GM18858 (cell line): ENCODE measurements at regions not wholly inside any gene's neighbourhood (a gene's known extent, or its start where the extent isn't known, plus 50 kb on each side); places are given as distances from the start of the nearest gene placed in this dataset.

ENCODE experiments used
- ATAC-seq: cut with Tn5 transposase; IDR thresholded peaks from one replicate; pipeline ENCODE4 v1.9.1; 2021; ENCODE audit not compliant: unreplicated experiment

- no peak for ATAC-seq
Observed at GRCh38 chr22:34303656-34304055, 383.4 kb upstream of the LARGE1 start.

DNA sequence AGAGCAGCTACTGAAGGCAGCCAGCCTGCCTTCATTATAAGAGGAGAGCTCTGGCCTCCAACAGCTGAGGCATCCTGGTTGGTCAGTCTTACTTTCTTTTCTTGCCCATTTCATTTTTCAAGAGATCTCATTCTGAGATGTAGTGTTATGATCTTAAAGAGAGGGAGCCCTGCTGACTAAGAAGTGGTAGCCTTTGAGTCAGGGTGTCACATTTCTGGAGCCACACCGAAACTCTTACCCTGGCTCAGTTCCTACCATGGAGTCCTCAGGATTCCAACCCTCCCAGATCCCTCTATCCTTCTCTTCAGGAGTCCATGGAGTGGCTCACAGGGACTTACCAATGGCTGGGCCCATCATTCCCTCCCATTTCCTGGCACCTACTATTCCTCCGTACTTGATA, 386.1 kb upstream of the LARGE1 start:
- ATAC-seq = no peak

DNA sequence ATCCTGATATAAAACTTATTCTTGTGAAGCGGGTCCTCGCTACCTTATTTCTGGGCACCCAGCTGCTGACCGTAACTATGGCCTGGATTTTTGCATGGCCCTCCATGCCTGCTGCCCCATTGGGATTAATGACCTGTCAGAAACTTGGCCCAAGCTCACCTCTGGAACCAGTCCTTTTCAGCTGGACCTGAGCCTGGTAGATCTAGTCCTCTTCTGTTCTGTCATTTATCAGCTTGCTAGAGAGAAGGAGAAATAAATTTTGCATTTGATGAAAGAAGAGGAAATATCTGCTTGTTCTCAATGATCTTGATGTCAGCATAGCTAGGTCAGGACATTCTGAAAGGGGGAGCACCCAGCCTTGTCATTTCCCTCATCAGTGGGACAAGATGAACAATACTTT, 387.8 kb upstream of the LARGE1 start:
- ATAC-seq = no peak

GRCh38 chr22:34319346-34319745, 399.1 kb upstream of the LARGE1 start:
- ATAC-seq = no peak

GRCh38 chr22:34324763-34325162, 404.5 kb upstream of the LARGE1 start:
- no peak for ATAC-seq

- ATAC-seq = no peak
Observed at GRCh38 chr22:34326901-34327300, 406.6 kb upstream of the LARGE1 start.

DNA sequence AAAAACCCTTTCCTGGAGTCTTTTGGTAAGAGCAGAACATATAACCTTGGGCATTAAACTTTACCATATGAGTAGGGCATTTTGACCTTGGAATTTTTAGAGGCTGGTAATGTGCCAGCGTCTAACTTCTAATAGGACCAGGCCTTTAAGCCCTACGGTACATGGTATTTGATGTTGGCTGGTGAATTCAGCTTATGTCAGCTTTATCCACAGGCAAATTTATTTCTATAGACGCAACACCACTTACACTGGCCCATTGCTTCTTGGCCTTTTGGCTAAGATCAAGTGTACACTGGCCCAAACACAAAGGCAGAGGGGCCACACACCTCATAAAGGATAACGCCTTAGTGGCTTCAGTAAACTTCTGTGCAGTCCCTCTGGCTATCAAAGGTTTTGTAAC, 410.2 kb upstream of the LARGE1 start:
- ATAC-seq = no peak

GRCh38 chr22:34333285-34333684, 413.0 kb upstream of the LARGE1 start:
- ATAC-seq = no peak

- no peak for ATAC-seq
Observed at GRCh38 chr22:34334893-34335292, 414.6 kb upstream of the LARGE1 start.

DNA sequence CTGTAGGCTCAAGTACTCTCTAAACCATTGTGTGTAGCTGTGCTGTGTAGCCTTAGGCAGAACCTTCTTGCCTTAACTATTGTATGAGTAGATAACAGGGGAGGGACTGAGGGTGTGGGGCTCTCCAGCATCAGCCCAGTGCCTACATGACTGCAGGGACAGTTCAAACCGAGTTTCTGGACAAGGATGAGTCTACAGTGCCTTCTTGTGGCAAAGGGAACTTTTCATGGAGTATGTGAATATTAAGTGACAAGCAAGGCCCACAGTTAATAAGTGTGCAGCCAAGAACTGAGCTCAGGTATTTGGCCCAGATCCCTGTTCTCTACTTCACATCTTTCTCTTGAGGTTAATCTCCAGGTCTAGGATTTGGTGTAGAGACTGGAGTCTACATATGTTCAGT, 424.4 kb upstream of the LARGE1 start:
- ATAC-seq = no peak

- ATAC-seq = no peak
Observed at GRCh38 chr22:34354071-34354817, 434.0 kb upstream of the LARGE1 start.

DNA sequence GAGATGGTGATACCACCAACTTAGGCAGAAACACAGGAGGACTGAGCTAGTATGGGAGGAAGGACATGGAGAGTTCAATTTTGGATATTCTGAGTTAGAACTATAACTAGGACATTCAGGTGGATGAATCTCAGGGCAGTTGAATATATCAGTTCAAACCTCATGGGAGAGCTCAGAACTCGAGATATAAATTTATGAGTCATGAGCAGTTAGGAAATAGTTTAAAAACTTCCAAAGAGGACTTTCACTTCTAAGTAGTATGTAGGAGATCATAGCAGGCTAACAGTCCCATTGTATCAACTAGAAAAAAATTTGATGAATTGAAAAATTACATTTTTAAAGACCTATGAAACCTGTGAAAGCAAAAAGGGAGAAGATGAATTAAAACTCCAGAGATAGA, 436.2 kb upstream of the LARGE1 start:
- ATAC-seq = no peak

- no peak for ATAC-seq
Observed at GRCh38 chr22:34370711-34371110, 450.4 kb upstream of the LARGE1 start.

DNA sequence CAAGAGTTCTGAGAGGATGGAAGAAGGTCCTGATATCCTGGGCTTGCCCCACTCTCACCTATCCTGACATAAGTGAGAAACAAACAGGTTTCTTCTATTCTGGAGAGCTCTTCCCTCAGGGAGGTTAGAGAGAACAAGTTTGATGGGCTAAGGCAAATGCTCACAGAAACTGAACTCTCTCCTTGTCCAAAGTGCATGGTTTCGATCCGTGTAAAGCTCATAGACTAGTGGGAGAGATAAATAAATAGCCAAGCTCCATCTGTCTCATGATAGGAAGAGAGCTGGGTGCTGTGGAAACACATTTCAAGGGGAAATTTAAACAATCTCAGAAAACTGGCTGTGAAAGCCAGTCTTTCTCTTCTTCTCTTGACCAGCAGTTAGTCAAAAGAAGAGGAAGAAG, 459.5 kb upstream of the LARGE1 start:
- ATAC-seq = no peak

DNA sequence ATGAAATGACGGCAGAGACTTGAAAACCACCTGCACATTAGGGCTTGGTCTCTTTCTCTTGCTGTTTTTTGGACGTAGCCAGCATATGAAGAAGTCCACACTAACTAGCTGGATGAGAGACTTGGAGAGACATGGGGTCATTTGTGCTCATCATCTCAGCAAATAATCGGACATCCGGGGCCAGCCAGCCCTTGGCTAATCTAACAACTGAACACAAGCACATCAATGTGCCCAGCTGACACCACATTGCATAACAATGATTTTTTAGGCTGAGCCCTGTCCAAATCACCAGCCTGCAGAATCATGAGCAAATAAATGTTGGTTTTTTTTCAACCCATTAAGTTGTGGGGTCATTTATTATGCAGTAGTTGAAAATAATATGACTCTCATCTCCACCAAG, 460.3 kb upstream of the LARGE1 start:
- no peak for ATAC-seq

DNA sequence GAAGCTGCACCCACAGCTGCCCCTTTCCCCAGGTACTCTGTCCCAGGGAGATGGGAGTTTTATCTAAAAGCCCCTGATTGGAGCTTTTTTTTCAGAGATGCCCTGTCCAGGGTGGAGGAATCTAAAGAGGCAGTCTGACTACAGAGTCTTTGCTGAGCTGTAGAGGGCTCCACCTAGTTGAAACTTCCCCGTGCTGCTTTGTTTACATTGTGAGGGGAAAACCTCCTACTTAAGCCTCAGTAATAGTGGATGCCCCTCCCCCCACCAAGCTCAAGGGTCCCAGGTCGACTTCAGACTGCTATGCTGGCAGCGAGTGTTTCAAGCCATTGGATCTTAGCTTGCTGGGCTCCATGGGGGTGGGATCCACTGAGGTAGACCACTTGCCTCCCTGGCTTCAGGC, 470.1 kb upstream of the LARGE1 start:
- no peak for ATAC-seq

DNA sequence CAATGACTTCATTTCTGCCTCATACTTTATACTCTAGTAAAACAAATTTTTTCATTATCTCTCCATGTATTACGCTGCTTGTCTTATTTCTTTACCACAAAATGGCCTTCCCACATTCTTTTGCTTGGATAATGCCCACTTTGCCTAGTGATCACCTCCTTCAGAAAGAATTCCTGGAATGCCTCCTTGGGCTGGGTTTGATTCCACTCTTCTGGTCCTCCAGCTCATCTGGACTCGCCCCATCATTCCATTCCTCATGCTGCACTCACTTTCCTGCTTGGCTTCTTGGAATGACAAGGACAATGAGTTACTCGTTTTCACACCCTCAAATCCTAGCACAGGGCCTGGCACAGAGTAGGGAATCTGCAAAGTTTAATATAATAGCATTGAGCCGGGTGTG, 475.1 kb upstream of the LARGE1 start:
- ATAC-seq = no peak

DNA sequence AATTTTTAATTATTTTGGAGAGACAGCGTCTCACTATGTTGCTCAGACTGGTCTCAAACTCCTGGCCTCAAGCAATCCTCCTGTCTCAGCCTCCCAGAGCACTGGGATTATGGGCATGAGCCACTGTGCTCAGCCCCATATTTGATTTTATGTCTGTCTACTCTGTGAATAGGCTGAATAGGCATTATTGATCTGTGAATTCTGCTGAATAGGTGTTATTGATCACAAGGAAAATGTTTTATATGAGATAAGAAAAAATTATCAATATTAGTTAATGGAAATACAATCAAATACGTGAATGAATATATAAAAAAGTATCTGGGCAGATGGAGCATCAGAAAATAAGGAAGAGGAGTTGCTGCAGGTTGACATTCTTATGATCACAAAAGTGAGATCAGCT, 483.4 kb upstream of the LARGE1 start:
- no peak for ATAC-seq

- no peak for ATAC-seq
Observed at GRCh38 chr22:34410111-34410510, 489.8 kb upstream of the LARGE1 start.

- no peak for ATAC-seq
Observed at GRCh38 chr22:34414467-34415440, 494.5 kb upstream of the LARGE1 start.

- ATAC-seq = no peak
Observed at GRCh38 chr22:34416022-34416860, 496.0 kb upstream of the LARGE1 start.
